SK-N-SH (cell line): ENCODE measurements at regions not wholly inside any gene's neighbourhood (a gene's known extent, or its start where the extent isn't known, plus 50 kb on each side); places are given as distances from the start of the nearest gene placed in this dataset.

ENCODE experiments used
- ELF1 ChIP-seq: IDR thresholded peaks from 2 replicates; pipeline ENCODE4 v1.4.0; 2012
- EZH2phosphoT487 ChIP-seq: fragments of 200-600 bp; sonication (generic); IDR thresholded peaks from 2 replicates; pipeline ENCODE4 v1.6.1; 2017; ENCODE audit warnings: low read depth, mixed run types, mild to moderate bottlenecking, antibody characterized with exemption, moderate library complexity, borderline replicate concordance
- FOXJ3 ChIP-seq: sonication (generic); formaldehyde crosslinking; IDR thresholded peaks from 2 replicates; pipeline ENCODE4 v1.5.1; 2020; ENCODE audit warnings: mild to moderate bottlenecking, missing genetic modification reagents
- JUND ChIP-seq: IDR thresholded peaks from 2 replicates; pipeline ENCODE4 v1.4.0; 2012
- MAX ChIP-seq: IDR thresholded peaks from 2 replicates; pipeline ENCODE4 v1.4.0; 2012; ENCODE audit warnings: low read depth
- MXI1 ChIP-seq: IDR thresholded peaks from 2 replicates; pipeline ENCODE4 v1.6.1; 2012; ENCODE audit warnings: mild to moderate bottlenecking, low read depth, low read length, improper control_type of control experiment
- NFIC ChIP-seq: IDR thresholded peaks from 2 replicates; pipeline ENCODE4 v1.4.0; 2012; ENCODE audit warnings: borderline replicate concordance
- RCOR1 ChIP-seq: fragments of 150-350 bp; IDR thresholded peaks from 2 replicates; pipeline ENCODE4 v1.6.1; 2017; ENCODE audit warnings: antibody characterized with exemption, low read length
- RXRA ChIP-seq: IDR thresholded peaks from 2 replicates; pipeline ENCODE4 v1.4.0; 2012; ENCODE audit warnings: low read depth, mild to moderate bottlenecking, borderline replicate concordance
- SIN3A ChIP-seq: IDR thresholded peaks from 2 replicates; pipeline ENCODE4 v1.6.1; 2012; ENCODE audit warnings: low read depth, mild to moderate bottlenecking, low read length, moderate library complexity, borderline replicate concordance
- TAF1 ChIP-seq: IDR thresholded peaks from 2 replicates; pipeline ENCODE4 v1.6.1; 2012; ENCODE audit warnings: low read depth, mild to moderate bottlenecking, low read length, moderate library complexity, borderline replicate concordance
- TF ChIP-seq, protein P1 (sequence below): fragments of 200-600 bp; sonication (generic); IDR thresholded peaks from 2 replicates; pipeline ENCODE4 v1.6.1; 2017; ENCODE audit warnings: antibody characterized with exemption, mild to moderate bottlenecking, moderate library complexity
- TF ChIP-seq, protein P2 (sequence below): fragments of 150-350 bp; IDR thresholded peaks from 2 replicates; pipeline ENCODE4 v1.6.1; 2016; ENCODE audit warnings: mild to moderate bottlenecking, low read depth, low read length
- TF ChIP-seq, protein P3 (sequence below): IDR thresholded peaks from 2 replicates; pipeline ENCODE4 v1.4.0; 2012; ENCODE audit warnings: low read depth, borderline replicate concordance

- no peak for TF ChIP-seq MAX
- no peak for TF ChIP-seq RCOR1
- TF ChIP-seq, protein P1, sequence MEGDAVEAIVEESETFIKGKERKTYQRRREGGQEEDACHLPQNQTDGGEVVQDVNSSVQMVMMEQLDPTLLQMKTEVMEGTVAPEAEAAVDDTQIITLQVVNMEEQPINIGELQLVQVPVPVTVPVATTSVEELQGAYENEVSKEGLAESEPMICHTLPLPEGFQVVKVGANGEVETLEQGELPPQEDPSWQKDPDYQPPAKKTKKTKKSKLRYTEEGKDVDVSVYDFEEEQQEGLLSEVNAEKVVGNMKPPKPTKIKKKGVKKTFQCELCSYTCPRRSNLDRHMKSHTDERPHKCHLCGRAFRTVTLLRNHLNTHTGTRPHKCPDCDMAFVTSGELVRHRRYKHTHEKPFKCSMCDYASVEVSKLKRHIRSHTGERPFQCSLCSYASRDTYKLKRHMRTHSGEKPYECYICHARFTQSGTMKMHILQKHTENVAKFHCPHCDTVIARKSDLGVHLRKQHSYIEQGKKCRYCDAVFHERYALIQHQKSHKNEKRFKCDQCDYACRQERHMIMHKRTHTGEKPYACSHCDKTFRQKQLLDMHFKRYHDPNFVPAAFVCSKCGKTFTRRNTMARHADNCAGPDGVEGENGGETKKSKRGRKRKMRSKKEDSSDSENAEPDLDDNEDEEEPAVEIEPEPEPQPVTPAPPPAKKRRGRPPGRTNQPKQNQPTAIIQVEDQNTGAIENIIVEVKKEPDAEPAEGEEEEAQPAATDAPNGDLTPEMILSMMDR, result no peak
- TF ChIP-seq NFIC, result no peak
- TF ChIP-seq MXI1, result no peak
- TF ChIP-seq TAF1, result no peak
- TF ChIP-seq, protein P2, sequence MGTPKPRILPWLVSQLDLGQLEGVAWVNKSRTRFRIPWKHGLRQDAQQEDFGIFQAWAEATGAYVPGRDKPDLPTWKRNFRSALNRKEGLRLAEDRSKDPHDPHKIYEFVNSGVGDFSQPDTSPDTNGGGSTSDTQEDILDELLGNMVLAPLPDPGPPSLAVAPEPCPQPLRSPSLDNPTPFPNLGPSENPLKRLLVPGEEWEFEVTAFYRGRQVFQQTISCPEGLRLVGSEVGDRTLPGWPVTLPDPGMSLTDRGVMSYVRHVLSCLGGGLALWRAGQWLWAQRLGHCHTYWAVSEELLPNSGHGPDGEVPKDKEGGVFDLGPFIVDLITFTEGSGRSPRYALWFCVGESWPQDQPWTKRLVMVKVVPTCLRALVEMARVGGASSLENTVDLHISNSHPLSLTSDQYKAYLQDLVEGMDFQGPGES, result no peak
- TF ChIP-seq EZH2phosphoT487, result no peak
- TF ChIP-seq RXRA, result no peak
- TF ChIP-seq, protein P3, sequence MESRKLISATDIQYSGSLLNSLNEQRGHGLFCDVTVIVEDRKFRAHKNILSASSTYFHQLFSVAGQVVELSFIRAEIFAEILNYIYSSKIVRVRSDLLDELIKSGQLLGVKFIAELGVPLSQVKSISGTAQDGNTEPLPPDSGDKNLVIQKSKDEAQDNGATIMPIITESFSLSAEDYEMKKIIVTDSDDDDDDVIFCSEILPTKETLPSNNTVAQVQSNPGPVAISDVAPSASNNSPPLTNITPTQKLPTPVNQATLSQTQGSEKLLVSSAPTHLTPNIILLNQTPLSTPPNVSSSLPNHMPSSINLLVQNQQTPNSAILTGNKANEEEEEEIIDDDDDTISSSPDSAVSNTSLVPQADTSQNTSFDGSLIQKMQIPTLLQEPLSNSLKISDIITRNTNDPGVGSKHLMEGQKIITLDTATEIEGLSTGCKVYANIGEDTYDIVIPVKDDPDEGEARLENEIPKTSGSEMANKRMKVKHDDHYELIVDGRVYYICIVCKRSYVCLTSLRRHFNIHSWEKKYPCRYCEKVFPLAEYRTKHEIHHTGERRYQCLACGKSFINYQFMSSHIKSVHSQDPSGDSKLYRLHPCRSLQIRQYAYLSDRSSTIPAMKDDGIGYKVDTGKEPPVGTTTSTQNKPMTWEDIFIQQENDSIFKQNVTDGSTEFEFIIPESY, result no peak
- TF ChIP-seq JUND, result no peak
- no peak for TF ChIP-seq ELF1
- TF ChIP-seq SIN3A, result no peak
- no peak for TF ChIP-seq FOXJ3
Measured at GRCh38 chr18:64330161-64330560, 181.3 kb upstream of the LINC00305 start.
